A549 (cell line): ENCODE measurements at regions not wholly inside any gene's neighbourhood (a gene's known extent, or its start where the extent isn't known, plus 50 kb on each side); places are given as distances from the start of the nearest gene placed in this dataset.

Source experiments
- CBX2 ChIP-seq: fragments of 200-600 bp; sonication (generic); IDR thresholded peaks from 2 replicates; pipeline ENCODE4 v1.6.1; 2016; ENCODE audit warnings: low read depth, mild to moderate bottlenecking, borderline replicate concordance
- HDAC2 ChIP-seq: fragments of 200-600 bp; sonication (generic); IDR thresholded peaks from 2 replicates; pipeline ENCODE4 v1.6.1; 2016
- MAZ ChIP-seq: fragments of 150-350 bp; IDR thresholded peaks from 2 replicates; pipeline ENCODE4 v1.6.1; 2014; ENCODE audit warnings: antibody characterized with exemption, low read depth, low read length, borderline replicate concordance
- SMC3 ChIP-seq: fragments of >200 bp; sonication (Bioruptor Twin); formaldehyde crosslinking; IDR thresholded peaks from 3 replicates; pipeline ENCODE4 v1.6.1; 2018; ENCODE audit warnings: inconsistent platforms
- TF ChIP-seq, protein P1 (sequence below): fragments of >200 bp; sonication (Bioruptor Twin); formaldehyde crosslinking; IDR thresholded peaks from 3 replicates; pipeline ENCODE4 v1.5.1; 2016

DNA sequence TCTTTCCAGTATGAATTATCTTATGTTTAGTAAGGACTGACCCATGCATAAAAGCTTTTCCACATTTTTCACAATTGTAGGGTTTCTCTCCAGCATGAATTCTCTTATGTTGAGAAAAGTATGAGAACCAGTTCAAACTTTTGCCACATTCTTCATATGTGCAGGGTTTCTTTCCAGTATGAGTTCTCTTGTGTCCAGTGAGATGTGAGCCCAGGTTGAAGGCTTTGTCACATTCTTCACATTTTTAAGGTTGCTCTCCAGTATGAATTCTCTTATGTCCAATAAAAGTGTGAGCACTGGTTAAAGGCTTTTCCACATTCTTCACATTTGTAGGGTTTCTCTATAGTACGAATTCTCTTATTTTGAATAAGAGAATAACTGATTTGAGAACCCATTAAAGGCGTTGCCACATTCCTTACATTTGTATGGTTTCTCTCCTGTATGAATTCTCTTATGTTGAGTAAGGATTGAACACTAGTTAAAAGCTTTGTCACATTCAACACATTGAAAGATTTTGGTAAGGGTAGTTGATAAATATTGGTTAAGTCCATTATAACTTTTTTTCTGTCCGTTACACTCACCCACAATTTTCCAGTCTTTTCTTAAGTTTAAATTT is 911.0 kb upstream of the ZNF722 start:
- TF ChIP-seq MAZ (no peak), CBX2 (no peak), SMC3 (no peak), HDAC2 (no peak)
- TF ChIP-seq, protein P1, sequence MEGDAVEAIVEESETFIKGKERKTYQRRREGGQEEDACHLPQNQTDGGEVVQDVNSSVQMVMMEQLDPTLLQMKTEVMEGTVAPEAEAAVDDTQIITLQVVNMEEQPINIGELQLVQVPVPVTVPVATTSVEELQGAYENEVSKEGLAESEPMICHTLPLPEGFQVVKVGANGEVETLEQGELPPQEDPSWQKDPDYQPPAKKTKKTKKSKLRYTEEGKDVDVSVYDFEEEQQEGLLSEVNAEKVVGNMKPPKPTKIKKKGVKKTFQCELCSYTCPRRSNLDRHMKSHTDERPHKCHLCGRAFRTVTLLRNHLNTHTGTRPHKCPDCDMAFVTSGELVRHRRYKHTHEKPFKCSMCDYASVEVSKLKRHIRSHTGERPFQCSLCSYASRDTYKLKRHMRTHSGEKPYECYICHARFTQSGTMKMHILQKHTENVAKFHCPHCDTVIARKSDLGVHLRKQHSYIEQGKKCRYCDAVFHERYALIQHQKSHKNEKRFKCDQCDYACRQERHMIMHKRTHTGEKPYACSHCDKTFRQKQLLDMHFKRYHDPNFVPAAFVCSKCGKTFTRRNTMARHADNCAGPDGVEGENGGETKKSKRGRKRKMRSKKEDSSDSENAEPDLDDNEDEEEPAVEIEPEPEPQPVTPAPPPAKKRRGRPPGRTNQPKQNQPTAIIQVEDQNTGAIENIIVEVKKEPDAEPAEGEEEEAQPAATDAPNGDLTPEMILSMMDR: no peak
